ENCODE measurements at regions not wholly inside any gene's neighbourhood (a gene's known extent, or its start where the extent isn't known, plus 50 kb on each side); places are given as distances from the start of the nearest gene placed in this dataset.

- TF ChIP-seq, protein P1, sequence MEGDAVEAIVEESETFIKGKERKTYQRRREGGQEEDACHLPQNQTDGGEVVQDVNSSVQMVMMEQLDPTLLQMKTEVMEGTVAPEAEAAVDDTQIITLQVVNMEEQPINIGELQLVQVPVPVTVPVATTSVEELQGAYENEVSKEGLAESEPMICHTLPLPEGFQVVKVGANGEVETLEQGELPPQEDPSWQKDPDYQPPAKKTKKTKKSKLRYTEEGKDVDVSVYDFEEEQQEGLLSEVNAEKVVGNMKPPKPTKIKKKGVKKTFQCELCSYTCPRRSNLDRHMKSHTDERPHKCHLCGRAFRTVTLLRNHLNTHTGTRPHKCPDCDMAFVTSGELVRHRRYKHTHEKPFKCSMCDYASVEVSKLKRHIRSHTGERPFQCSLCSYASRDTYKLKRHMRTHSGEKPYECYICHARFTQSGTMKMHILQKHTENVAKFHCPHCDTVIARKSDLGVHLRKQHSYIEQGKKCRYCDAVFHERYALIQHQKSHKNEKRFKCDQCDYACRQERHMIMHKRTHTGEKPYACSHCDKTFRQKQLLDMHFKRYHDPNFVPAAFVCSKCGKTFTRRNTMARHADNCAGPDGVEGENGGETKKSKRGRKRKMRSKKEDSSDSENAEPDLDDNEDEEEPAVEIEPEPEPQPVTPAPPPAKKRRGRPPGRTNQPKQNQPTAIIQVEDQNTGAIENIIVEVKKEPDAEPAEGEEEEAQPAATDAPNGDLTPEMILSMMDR (IDR thresholded peaks at IDR 0.05; ENCODE audit: borderline replicate concordance, extremely low read depth, low read length, poor library complexity, severe bottlenecking): no peak
- no peak for TF ChIP-seq EZH2 (IDR thresholded peaks at IDR 0.05; ENCODE audit: borderline replicate concordance, low read depth, low read length, severe bottlenecking)
- no peaks in the 10 kb centered on the region for H3K9me3 ChIP-seq (ENCODE audit: insufficient read depth, low read length, severe bottlenecking)
- no peak overlapping the region for H3K9ac ChIP-seq (ENCODE audit: low read depth, low read length)
- H3K79me2 ChIP-seq (ENCODE audit: insufficient read depth, low read length): no peaks in the 10 kb centered on the region
- no peaks in the 10 kb centered on the region for H3K4me1 ChIP-seq (ENCODE audit: insufficient read depth, low read length)
- no peak overlapping the region for H3K4me2 ChIP-seq (ENCODE audit: insufficient read depth, low read length)
- DNase-seq (no peak), ATAC-seq (ENCODE audit: insufficient read depth, low read depth) (no peak)
- H3K27me3 ChIP-seq (ENCODE audit: insufficient read depth, low read length, poor library complexity): no peaks in the 10 kb centered on the region
- H3K27ac ChIP-seq (ENCODE audit: low read length): no peak overlapping the region
- no peak overlapping the region for H2AFZ ChIP-seq (ENCODE audit: low read depth, low read length)
- no peaks in the 10 kb centered on the region for H4K20me1 ChIP-seq (ENCODE audit: insufficient read depth, low read length)
- H3K36me3 ChIP-seq (ENCODE audit: insufficient read depth, low read length): no peaks in the 10 kb centered on the region
- no peak overlapping the region for H3K4me3 ChIP-seq (ENCODE audit: low read depth in 1 of 2, low read length in 2 of 2)
Observed at GRCh38 chr18:56407646-56408180, 230.7 kb downstream of the TXNL1 start.

- DNase-seq (no peak), ATAC-seq (ENCODE audit: insufficient read depth, low read depth) (no peak)
- no peaks in the 10 kb centered on the region for H3K79me2 ChIP-seq (ENCODE audit: insufficient read depth, low read length)
- H3K27ac ChIP-seq (ENCODE audit: low read length): no peak overlapping the region
- H3K4me1 ChIP-seq (ENCODE audit: insufficient read depth, low read length): no peaks in the 10 kb centered on the region
- H3K36me3 ChIP-seq (ENCODE audit: insufficient read depth, low read length): no peaks in the 10 kb centered on the region
- no peak overlapping the region for H3K4me2 ChIP-seq (ENCODE audit: insufficient read depth, low read length)
- no peak overlapping the region for H3K4me3 ChIP-seq (ENCODE audit: low read depth in 1 of 2, low read length in 2 of 2)
- H3K9me3 ChIP-seq (ENCODE audit: insufficient read depth, low read length, severe bottlenecking): no peaks in the 10 kb centered on the region
- no peaks in the 10 kb centered on the region for H4K20me1 ChIP-seq (ENCODE audit: insufficient read depth, low read length)
- no peak overlapping the region for H2AFZ ChIP-seq (ENCODE audit: low read depth, low read length)
- H3K9ac ChIP-seq (ENCODE audit: low read depth, low read length): no peak overlapping the region
- TF ChIP-seq, protein P1 (IDR thresholded peaks at IDR 0.05; ENCODE audit: borderline replicate concordance, extremely low read depth, low read length, poor library complexity, severe bottlenecking): no peak
- TF ChIP-seq EZH2 (IDR thresholded peaks at IDR 0.05; ENCODE audit: borderline replicate concordance, low read depth, low read length, severe bottlenecking): no peak
- no peaks in the 10 kb centered on the region for H3K27me3 ChIP-seq (ENCODE audit: insufficient read depth, low read length, poor library complexity)
Observed at GRCh38 chr18:56402872-56403516, 235.4 kb downstream of the TXNL1 start.

GRCh38 chr18:56393870-56394269, 244.5 kb downstream of the TXNL1 start:
- Histone ChIP-seq H3K4me3 (ENCODE audit: low read depth in 1 of 2, low read length in 2 of 2) (no peak overlapping the region), H2AFZ (ENCODE audit: low read depth, low read length) (no peak overlapping the region), H3K4me2 (ENCODE audit: insufficient read depth, low read length) (no peak overlapping the region), H4K20me1 (ENCODE audit: insufficient read depth, low read length) (no peaks in the 10 kb centered on the region), H3K9ac (ENCODE audit: low read depth, low read length) (no peak overlapping the region), H3K27me3 (ENCODE audit: insufficient read depth, low read length, poor library complexity) (no peaks in the 10 kb centered on the region), H3K36me3 (ENCODE audit: insufficient read depth, low read length) (no peaks in the 10 kb centered on the region), H3K9me3 (ENCODE audit: insufficient read depth, low read length, severe bottlenecking) (no peaks in the 10 kb centered on the region), H3K79me2 (ENCODE audit: insufficient read depth, low read length) (no peaks in the 10 kb centered on the region), H3K4me1 (ENCODE audit: insufficient read depth, low read length) (no peaks in the 10 kb centered on the region), H3K27ac (ENCODE audit: low read length) (no peak overlapping the region)
- ATAC-seq (ENCODE audit: insufficient read depth, low read depth) (no peak), DNase-seq (no peak)
- no peak for TF ChIP-seq EZH2 (IDR thresholded peaks at IDR 0.05; ENCODE audit: borderline replicate concordance, low read depth, low read length, severe bottlenecking)

DNA sequence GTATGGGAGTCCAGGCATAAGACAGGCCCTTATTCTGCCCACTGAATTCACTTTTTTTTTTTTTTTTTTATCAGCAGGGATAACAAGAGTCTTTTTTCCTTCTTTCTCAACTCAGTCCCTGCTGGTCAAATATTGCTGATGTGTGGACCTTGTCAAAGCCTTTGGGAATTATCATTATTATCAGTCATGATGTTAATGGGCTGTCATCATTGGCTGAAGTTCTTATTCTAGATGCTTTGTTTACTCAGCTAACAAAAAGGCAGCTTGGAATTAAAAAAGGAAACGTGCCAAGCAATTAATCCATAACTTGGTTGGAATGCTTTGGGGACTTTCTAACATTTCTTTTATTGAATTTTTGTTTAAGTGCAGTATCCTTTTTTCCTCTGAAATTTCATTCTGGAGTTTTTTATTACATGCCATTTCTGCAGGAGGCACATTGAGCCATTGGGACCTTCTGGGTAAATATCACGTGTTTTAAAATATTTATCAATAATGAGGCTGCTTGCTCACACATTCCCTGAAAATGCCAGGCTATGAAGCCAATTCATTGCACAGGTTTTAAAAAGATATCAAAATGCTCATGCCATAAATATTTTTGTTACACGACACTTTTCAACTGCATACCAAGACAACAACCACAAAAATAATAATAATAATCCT, 246.3 kb downstream of the TXNL1 start:
- Histone ChIP-seq H3K9ac (ENCODE audit: low read depth, low read length) (no peak overlapping the region), H3K79me2 (ENCODE audit: insufficient read depth, low read length) (no peaks in the 10 kb centered on the region), H3K9me3 (ENCODE audit: insufficient read depth, low read length, severe bottlenecking) (no peaks in the 10 kb centered on the region), H3K27ac (ENCODE audit: low read length) (no peak overlapping the region), H3K4me1 (ENCODE audit: insufficient read depth, low read length) (no peaks in the 10 kb centered on the region), H3K4me2 (ENCODE audit: insufficient read depth, low read length) (no peak overlapping the region), H3K4me3 (ENCODE audit: low read depth in 1 of 2, low read length in 2 of 2) (no peak overlapping the region), H4K20me1 (ENCODE audit: insufficient read depth, low read length) (no peaks in the 10 kb centered on the region), H2AFZ (ENCODE audit: low read depth, low read length) (no peak overlapping the region), H3K27me3 (ENCODE audit: insufficient read depth, low read length, poor library complexity) (no peaks in the 10 kb centered on the region), H3K36me3 (ENCODE audit: insufficient read depth, low read length) (no peaks in the 10 kb centered on the region)
- ATAC-seq (ENCODE audit: insufficient read depth, low read depth) (no peak), DNase-seq (no peak)
- TF ChIP-seq EZH2 (IDR thresholded peaks at IDR 0.05; ENCODE audit: borderline replicate concordance, low read depth, low read length, severe bottlenecking): no peak
- TF ChIP-seq, protein P1 (IDR thresholded peaks at IDR 0.05; ENCODE audit: borderline replicate concordance, extremely low read depth, low read length, poor library complexity, severe bottlenecking): no peak
